H1 (cell line): ENCODE measurements at regions not wholly inside any gene's neighbourhood (a gene's known extent, or its start where the extent isn't known, plus 50 kb on each side); places are given as distances from the start of the nearest gene placed in this dataset.

Experiments used
- CTCF ChIA-PET: fragments of 300-600 bp; sonication (Branson Sonifier 250); formaldehyde crosslinking; loops from one replicate; lab custom pipeline; 2021; ENCODE audit not compliant: partially characterized antibody; lab: Charles Lee
- POLR2A ChIA-PET: fragments of 300-600 bp; sonication (Branson Sonifier 250); formaldehyde crosslinking; loops from one replicate; lab custom pipeline; 2021; ENCODE audit warnings: inconsistent platforms; ENCODE audit not compliant: partially characterized antibody; lab: Charles Lee
- DNase-seq, 2 experiments: peaks; one replicate each; pipeline versions ENCODE4 v3.0.0 to v3.0.0-alpha.2; 2010 to 2022; ENCODE audit warnings: low spot score in 2 of 2, low read depth in 1 of 2, mixed read lengths in 1 of 2
- FAIRE-seq: peaks from 2 replicates; lab custom pipeline; 2011; peaks lifted over from hg19 to GRCh38; lab: Jason Lieb, UNC
- H2AFZ ChIP-seq: 2 replicates; pipeline ENCODE4 v1.8.1; 2012; ENCODE audit warnings: low read length, inconsistent platforms
- H2AK5ac ChIP-seq: 2 replicates; pipeline ENCODE4 v1.6.1; 2013; ENCODE audit warnings: low read depth, low read length
- H2BK120ac ChIP-seq: replicated peaks from 2 replicates; pipeline ENCODE3; 2013; ENCODE audit warnings: low read depth, low read length, inconsistent platforms
- H2BK12ac ChIP-seq: 2 replicates; pipeline ENCODE4 v1.6.1; 2013; ENCODE audit warnings: low read depth, low read length
- H2BK15ac ChIP-seq: 2 replicates; pipeline ENCODE4 v1.6.1; 2013; ENCODE audit warnings: low read length
- H2BK20ac ChIP-seq: 2 replicates; pipeline ENCODE4 v1.6.1; 2013; ENCODE audit warnings: low read length
- H2BK5ac ChIP-seq: 2 replicates; pipeline ENCODE4 v1.6.1; 2013; ENCODE audit warnings: low read depth, low read length
- H3K14ac ChIP-seq: 2 replicates; pipeline ENCODE4 v1.6.1; 2013; ENCODE audit warnings: inconsistent platforms; ENCODE audit not compliant: insufficient read length
- H3K18ac ChIP-seq: 2 replicates; pipeline ENCODE4 v1.6.1; 2013; ENCODE audit warnings: low read length; ENCODE audit errors: extremely low read depth
- H3K23ac ChIP-seq: 2 replicates; pipeline ENCODE4 v1.6.1; 2013; ENCODE audit warnings: inconsistent platforms; ENCODE audit not compliant: insufficient read length
- H3K23me2 ChIP-seq: 2 replicates; pipeline ENCODE4 v1.6.1; 2013; ENCODE audit warnings: low read depth, low read length
- H3K27ac ChIP-seq: 2 replicates; pipeline ENCODE4 v1.6.1; 2011; ENCODE audit warnings: low read depth, low read length, inconsistent platforms
- H3K27me3 ChIP-seq, 4 experiments: replicated peaks in 1 of 4; 1 replicate in 1 of 4; 2 replicates in 3 of 4; pipeline versions ENCODE4 v1.6.1 to v1.8.1; 2011 to 2013; ENCODE audit warnings: low read length in 3 of 4, mild to moderate bottlenecking in 3 of 4, inconsistent platforms in 2 of 4, mixed read lengths in 2 of 4, moderate library complexity in 1 of 4; ENCODE audit not compliant: control insufficient read depth in 3 of 4, insufficient read depth in 3 of 4; ENCODE audit errors: extremely low read depth in 1 of 4
- H3K36me3 ChIP-seq, 4 experiments: 2 replicates each; pipeline versions ENCODE4 v1.6.1 to v1.8.1; 2011 to 2013; ENCODE audit warnings: mild to moderate bottlenecking in 4 of 4, low read length in 3 of 4, moderate library complexity in 2 of 4, control low read depth in 1 of 4, inconsistent platforms in 1 of 4; ENCODE audit not compliant: insufficient read depth in 4 of 4, control insufficient read depth in 2 of 4
- H3K4ac ChIP-seq: replicated peaks from 2 replicates; pipeline ENCODE3; 2013; ENCODE audit warnings: low read length, low read depth, mixed read lengths, inconsistent platforms; ENCODE audit not compliant: insufficient read length
- H3K4me1 ChIP-seq, 4 experiments: replicated peaks in 1 of 4; 1 replicate in 1 of 4; 2 replicates in 3 of 4; pipeline versions ENCODE4 v1.6.1 to v1.8.1; 2011 to 2013; ENCODE audit warnings: low read length in 3 of 4, inconsistent platforms in 2 of 4, mixed read lengths in 1 of 4; ENCODE audit not compliant: insufficient read depth in 4 of 4, control insufficient read depth in 3 of 4
- H3K4me2 ChIP-seq, 2 experiments: 2 replicates each; pipeline versions ENCODE4 v1.6.1 to v1.8.1; 2011 to 2013; ENCODE audit warnings: low read depth in 2 of 2, low read length in 2 of 2, control low read depth in 1 of 2, inconsistent platforms in 1 of 2, mild to moderate bottlenecking in 1 of 2; ENCODE audit not compliant: insufficient read depth in 1 of 2
- H3K4me3 ChIP-seq, 4 experiments: fragments of 200-600, 300-600 bp in 1 of 4; sonication (generic), shearing (Covaris generic), sonication (Bioruptor Twin) in 1 of 4; 2 replicates each; pipeline versions ENCODE4 v1.5.1 to v1.8.1; 2011 to 2016; ENCODE audit warnings: low read length in 4 of 4, low read depth in 3 of 4, control low read depth in 2 of 4, inconsistent platforms in 2 of 4, mild to moderate bottlenecking in 2 of 4, mixed read lengths in 1 of 4, moderate library complexity in 1 of 4; ENCODE audit not compliant: insufficient read depth in 2 of 4; ENCODE audit errors: extremely low read depth in 1 of 4
- H3K56ac ChIP-seq: replicated peaks from 2 replicates; pipeline ENCODE3; 2013; ENCODE audit warnings: low read depth, mild to moderate bottlenecking, mixed read lengths, low read length, inconsistent platforms; ENCODE audit not compliant: insufficient read length
- H3K79me1 ChIP-seq: 2 replicates; pipeline ENCODE4 v1.6.1; 2013; ENCODE audit warnings: low read depth, low read length, control low read depth
- H3K79me2 ChIP-seq, 2 experiments: 2 replicates each; pipeline versions ENCODE4 v1.6.1 to v1.8.1; 2012 to 2013; ENCODE audit warnings: low read length in 2 of 2, mild to moderate bottlenecking in 2 of 2, inconsistent platforms in 1 of 2; ENCODE audit not compliant: insufficient read depth in 2 of 2, control insufficient read depth in 1 of 2
- H3K9ac ChIP-seq, 4 experiments: replicated peaks in 1 of 4; 1 replicate in 1 of 4; 2 replicates in 3 of 4; pipeline versions ENCODE4 v1.6.1 to v1.8.1; 2011 to 2013; ENCODE audit warnings: low read depth in 3 of 4, low read length in 3 of 4, control low read depth in 2 of 4, mild to moderate bottlenecking in 2 of 4, moderate library complexity in 2 of 4, inconsistent platforms in 1 of 4; ENCODE audit errors: extremely low read depth in 1 of 4
- H3K9me3 ChIP-seq, 2 experiments: 2 replicates each; pipeline versions ENCODE4 v1.6.1 to v1.8.1; 2012 to 2013; ENCODE audit warnings: mild to moderate bottlenecking in 2 of 2, moderate library complexity in 2 of 2, control low read depth in 1 of 2, inconsistent platforms in 1 of 2, low read depth in 1 of 2, low read length in 1 of 2, mixed read lengths in 1 of 2; ENCODE audit not compliant: insufficient read depth in 2 of 2
- H4K20me1 ChIP-seq, 2 experiments: replicated peaks in 1 of 2; 2 replicates each; pipeline versions ENCODE3 to v1.8.1; 2011 to 2013; ENCODE audit warnings: inconsistent platforms in 2 of 2, low read length in 2 of 2, mild to moderate bottlenecking in 1 of 2; ENCODE audit not compliant: insufficient read depth in 2 of 2, control insufficient read depth in 1 of 2
- H4K5ac ChIP-seq: 2 replicates; pipeline ENCODE4 v1.6.1; 2013; ENCODE audit warnings: low read length, low read depth, mixed read lengths, inconsistent platforms; ENCODE audit not compliant: insufficient read length
- H4K8ac ChIP-seq: 2 replicates; pipeline ENCODE4 v1.8.0; 2013; ENCODE audit warnings: mild to moderate bottlenecking, moderate library complexity, low read length, inconsistent platforms; ENCODE audit not compliant: insufficient read depth; ENCODE audit errors: extremely low read depth
- H4K91ac ChIP-seq: replicated peaks from 2 replicates; pipeline ENCODE3; 2013; ENCODE audit warnings: low read length, mixed read lengths, inconsistent platforms; ENCODE audit not compliant: insufficient read length
- JUN ChIP-seq: IDR thresholded peaks from 2 replicates; pipeline ENCODE4 v1.6.1; 2011; ENCODE audit warnings: low read depth, mild to moderate bottlenecking, improper control_type of control experiment, low read length
- SP4 ChIP-seq: IDR thresholded peaks from 2 replicates; pipeline ENCODE4 v1.6.1; 2012; ENCODE audit warnings: low read length, inconsistent platforms
- SUZ12 ChIP-seq: fragments of 200-600 bp; sonication (generic); IDR thresholded peaks from 2 replicates; pipeline ENCODE4 v1.6.1; 2012; ENCODE audit warnings: mild to moderate bottlenecking, inconsistent platforms, low read length, moderate library complexity, mixed read lengths
- ZNF274 ChIP-seq: IDR thresholded peaks from 2 replicates; pipeline ENCODE4 v1.7.0; 2012; ENCODE audit warnings: low read length, borderline replicate concordance; ENCODE audit errors: extremely low read depth
- WGBS, 2 experiments: shearing (Covaris generic) in 1 of 2; methylation state at CpG; one replicate each; pipeline versions ENCODE4 v1.1.6 to v1.1.7; 2013 to 2015; ENCODE audit warnings: low lambda C conversion rate in 2 of 2, mixed read lengths in 2 of 2, inconsistent platforms in 1 of 2, low coverage in 1 of 2, missing lambda C conversion rate in 1 of 2; ENCODE audit not compliant: insufficient replicate concordance in 2 of 2, insufficient coverage in 1 of 2, insufficient read length in 1 of 2; ENCODE audit errors: extremely low coverage in 1 of 2, missing lambda C conversion rate in 1 of 2; 5-methylcytosine and 5-hydroxymethylcytosine counted together

DNA sequence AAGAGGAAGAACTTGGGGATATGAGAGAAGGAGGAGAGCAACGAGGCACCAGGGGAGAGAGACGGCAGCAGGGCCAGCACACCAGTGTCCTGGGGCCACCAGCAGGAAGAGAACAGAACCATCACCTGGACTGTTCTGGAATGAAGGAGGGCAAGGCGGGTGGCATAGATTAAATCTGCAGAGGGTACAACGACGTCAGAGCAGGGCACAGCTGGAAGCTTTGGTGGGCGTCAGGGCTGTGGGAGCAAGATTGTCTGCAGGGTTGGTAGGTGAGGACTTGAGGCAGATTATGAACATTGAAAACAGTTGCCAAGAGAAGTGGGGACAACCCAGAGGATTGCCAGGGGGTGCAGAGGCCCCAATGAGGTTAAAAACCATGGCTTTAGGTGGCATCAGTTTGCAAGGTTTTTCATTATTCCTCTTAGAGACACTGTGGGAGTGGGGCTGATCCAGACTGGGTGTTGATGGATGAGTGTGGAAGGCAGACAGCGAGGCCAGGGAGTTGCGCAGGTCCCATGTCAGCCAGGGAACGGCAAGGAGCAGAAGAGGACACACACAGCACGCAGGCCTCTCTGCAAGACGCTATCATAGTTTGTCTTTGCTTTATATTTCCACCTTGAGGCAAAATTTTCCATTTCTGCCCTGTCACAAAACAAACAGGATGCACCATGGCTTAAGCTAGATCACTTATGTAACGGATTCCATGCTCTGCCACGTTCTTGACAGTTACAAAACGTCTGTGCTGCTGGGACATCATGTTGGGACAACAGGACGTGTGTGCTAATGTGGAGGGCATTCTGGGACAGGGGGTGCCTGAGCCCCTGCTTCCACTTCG lies 52.5 kb upstream of the LEP start:
- WGBS, 2 experiments, result 87% methylated on average over 16 of the region's 16 CpGs; no CpG with 5 or more reads in 1 of the 2 experiments
- no peak overlapping the region for H3K4me2 ChIP-seq

More for the DNA sequence above, 52.5 kb upstream of the LEP start:
- Histone ChIP-seq H3K9me3 (no peaks in the 10 kb centered on the region), H3K4me1 (peaks cover 0 to 8% (median 2%) of the 10 kb centered on the region in 4 experiments; a peak in 3 of 7 replicates), H2AK5ac (no peak overlapping the region), H3K27me3 (no peaks in the 10 kb centered on the region; a peak in 2 of 7 replicates), H2AFZ (no peak overlapping the region), H4K20me1 (no peaks in the 10 kb centered on the region), H3K79me2 (no peaks in the 10 kb centered on the region), H4K8ac (no peak overlapping the region; the same call in 1 of the 2 replicates), H2BK20ac (no peak overlapping the region), H3K79me1 (no peaks in the 10 kb centered on the region), H3K14ac (no peak overlapping the region), H3K36me3 (no peaks in the 10 kb centered on the region), H2BK120ac (no peak overlapping the region), H3K23me2 (no peaks in the 10 kb centered on the region; the same call in 1 of the 2 replicates), H3K18ac (no peak overlapping the region), H2BK15ac (no peak overlapping the region), H4K5ac (no peak overlapping the region), H3K27ac (no peak overlapping the region), H3K23ac (no peak overlapping the region), H4K91ac (no peak overlapping the region), H2BK5ac (no peak overlapping the region), H3K4ac (peak overlapping the region; percentile 38), H3K56ac (no peak overlapping the region), H3K9ac (no peak overlapping the region), H2BK12ac (no peak overlapping the region), H3K4me3 (no peak overlapping the region)
- no peak for FAIRE-seq
- no peak for DNase-seq
- TF ChIP-seq SUZ12, result no peak
- no peak for TF ChIP-seq JUN
- TF ChIP-seq SP4, result no peak
- no peak for TF ChIP-seq ZNF274
- CTCF ChIA-PET, result interaction anchor here (0.6 to 6.4 kb wide), 4 partner anchors 18 to 162 kb away, joined by 3 to 57 read pairs (median 4); no protein-coding TSS in a partner anchor
- POLR2A ChIA-PET, result no interaction called here
